ENCODE measurements at regions not wholly inside any gene's neighbourhood (a gene's known extent, or its start where the extent isn't known, plus 50 kb on each side); places are given as distances from the start of the nearest gene placed in this dataset.

DNA sequence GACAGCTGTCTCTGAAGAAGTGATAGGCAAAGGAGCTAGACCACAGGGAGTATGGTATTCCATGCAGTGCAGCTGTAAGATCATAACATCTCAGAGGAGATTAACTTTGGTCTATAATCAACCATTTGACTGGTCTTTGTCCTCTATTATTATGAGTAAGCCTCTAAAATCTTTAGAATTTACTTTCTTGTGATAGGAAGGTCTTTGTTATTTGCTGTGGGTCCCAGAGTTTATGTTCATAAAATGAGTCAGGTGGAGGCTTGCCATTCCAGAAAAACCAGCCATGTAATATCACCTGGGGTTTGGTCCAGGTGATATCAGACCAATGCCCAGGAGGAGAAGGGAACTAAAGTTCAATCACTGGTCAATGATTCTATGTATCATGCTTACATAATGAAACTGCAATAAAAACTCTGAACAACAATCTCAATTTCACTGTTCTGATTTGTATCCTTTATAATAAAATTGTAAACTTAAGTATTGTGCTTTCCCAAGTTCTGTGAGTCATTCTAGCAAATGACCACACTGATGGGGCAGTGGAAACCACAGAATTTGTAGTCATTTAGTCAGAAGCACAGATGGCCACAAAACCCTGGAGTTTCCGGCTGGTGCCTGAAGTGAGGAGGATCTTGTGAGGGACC lies 239.6 kb upstream of the TRAM1L1 start:
- no peak for DNase-seq
- Histone ChIP-seq H3K27ac (replicated peaks) (no peak overlapping the region), H3K4me1 (no peaks in the 10 kb centered on the region), H3K36me3 (no peaks in the 10 kb centered on the region), H3K9me3 (replicated peaks) (peaks cover 5% of the 10 kb centered on the region), H3K27me3 (ENCODE audit: low read depth) (no peaks in the 10 kb centered on the region), H3K4me3 (no peak overlapping the region)
- TF ChIP-seq, protein P1, sequence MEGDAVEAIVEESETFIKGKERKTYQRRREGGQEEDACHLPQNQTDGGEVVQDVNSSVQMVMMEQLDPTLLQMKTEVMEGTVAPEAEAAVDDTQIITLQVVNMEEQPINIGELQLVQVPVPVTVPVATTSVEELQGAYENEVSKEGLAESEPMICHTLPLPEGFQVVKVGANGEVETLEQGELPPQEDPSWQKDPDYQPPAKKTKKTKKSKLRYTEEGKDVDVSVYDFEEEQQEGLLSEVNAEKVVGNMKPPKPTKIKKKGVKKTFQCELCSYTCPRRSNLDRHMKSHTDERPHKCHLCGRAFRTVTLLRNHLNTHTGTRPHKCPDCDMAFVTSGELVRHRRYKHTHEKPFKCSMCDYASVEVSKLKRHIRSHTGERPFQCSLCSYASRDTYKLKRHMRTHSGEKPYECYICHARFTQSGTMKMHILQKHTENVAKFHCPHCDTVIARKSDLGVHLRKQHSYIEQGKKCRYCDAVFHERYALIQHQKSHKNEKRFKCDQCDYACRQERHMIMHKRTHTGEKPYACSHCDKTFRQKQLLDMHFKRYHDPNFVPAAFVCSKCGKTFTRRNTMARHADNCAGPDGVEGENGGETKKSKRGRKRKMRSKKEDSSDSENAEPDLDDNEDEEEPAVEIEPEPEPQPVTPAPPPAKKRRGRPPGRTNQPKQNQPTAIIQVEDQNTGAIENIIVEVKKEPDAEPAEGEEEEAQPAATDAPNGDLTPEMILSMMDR (IDR thresholded peaks at IDR 0.05; ENCODE audit: borderline replicate concordance), result no peak
- intact Hi-C loops (cut with micrococcal nuclease), result no loop called here

GRCh38 chr4:117326091-117326490 lies 240.7 kb upstream of the TRAM1L1 start:
- H3K4me1 ChIP-seq, result no peaks in the 10 kb centered on the region
- H3K36me3 ChIP-seq, result no peaks in the 10 kb centered on the region
- no peak for DNase-seq
- H3K27ac ChIP-seq (replicated peaks), result no peak overlapping the region
- peaks cover 1% of the 10 kb centered on the region for H3K9me3 ChIP-seq (replicated peaks)
- no peak overlapping the region for H3K4me3 ChIP-seq
- intact Hi-C loops (cut with micrococcal nuclease), result no loop called here
- H3K27me3 ChIP-seq (ENCODE audit: low read depth), result no peaks in the 10 kb centered on the region
- TF ChIP-seq, protein P1 (IDR thresholded peaks at IDR 0.05; ENCODE audit: borderline replicate concordance), result no peak

DNA sequence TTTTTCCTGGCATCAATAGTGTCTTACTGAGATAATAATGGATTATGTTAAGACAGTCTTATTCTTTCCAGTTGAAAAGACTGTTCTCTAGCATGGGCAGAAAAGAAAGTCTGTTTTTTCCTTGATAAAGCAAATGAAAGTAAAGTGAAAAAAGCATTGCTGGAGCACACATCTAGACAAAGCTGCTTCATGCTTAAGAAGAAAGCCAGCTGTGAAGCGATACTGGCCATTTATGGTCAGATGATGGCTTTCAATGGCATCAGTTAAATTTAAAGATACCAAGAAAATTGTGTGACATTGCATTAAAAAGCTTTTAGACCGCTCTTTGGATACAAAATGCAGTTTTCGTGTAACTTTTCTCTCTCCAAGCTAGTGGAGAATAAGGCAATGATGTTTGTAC lies 242.1 kb upstream of the TRAM1L1 start:
- H3K27ac ChIP-seq (replicated peaks), result no peak overlapping the region
- no peak overlapping the region for H3K4me3 ChIP-seq
- H3K27me3 ChIP-seq (ENCODE audit: low read depth), result no peaks in the 10 kb centered on the region

DNA sequence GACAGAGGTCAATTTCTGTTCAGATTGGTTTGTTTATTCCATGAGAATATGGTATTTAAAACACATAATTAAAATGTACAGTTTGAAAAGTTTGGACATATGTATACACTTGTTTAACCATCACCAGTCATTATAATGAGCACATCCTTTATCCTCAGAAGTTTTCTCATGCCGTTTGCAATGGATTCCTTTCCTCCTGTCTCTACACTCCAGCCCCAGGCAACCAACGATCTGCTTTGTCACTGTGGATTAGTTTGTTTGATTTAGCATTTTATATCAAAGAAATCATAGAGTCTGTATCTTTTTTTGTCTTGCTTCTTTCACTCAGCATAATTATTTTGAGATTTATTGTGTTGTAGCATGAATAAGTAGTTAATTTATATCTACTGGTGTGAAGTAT lies 243.0 kb upstream of the TRAM1L1 start:
- TF ChIP-seq, protein P1 (IDR thresholded peaks at IDR 0.05; ENCODE audit: borderline replicate concordance), result no peak
- no peak for DNase-seq
- Histone ChIP-seq H3K9me3 (replicated peaks) (no peaks in the 10 kb centered on the region), H3K27ac (replicated peaks) (no peak overlapping the region), H3K36me3 (no peaks in the 10 kb centered on the region), H3K27me3 (ENCODE audit: low read depth) (no peaks in the 10 kb centered on the region), H3K4me3 (no peak overlapping the region), H3K4me1 (no peaks in the 10 kb centered on the region)
- intact Hi-C loops (cut with micrococcal nuclease), result no loop called here

More for the DNA sequence above, 242.1 kb upstream of the TRAM1L1 start:
- intact Hi-C loops (cut with micrococcal nuclease), result no loop called here
- DNase-seq, result no peak
- Histone ChIP-seq H3K4me1 (no peaks in the 10 kb centered on the region), H3K9me3 (replicated peaks) (no peaks in the 10 kb centered on the region), H3K36me3 (no peaks in the 10 kb centered on the region)
- TF ChIP-seq, protein P1 (IDR thresholded peaks at IDR 0.05; ENCODE audit: borderline replicate concordance), result no peak

DNA sequence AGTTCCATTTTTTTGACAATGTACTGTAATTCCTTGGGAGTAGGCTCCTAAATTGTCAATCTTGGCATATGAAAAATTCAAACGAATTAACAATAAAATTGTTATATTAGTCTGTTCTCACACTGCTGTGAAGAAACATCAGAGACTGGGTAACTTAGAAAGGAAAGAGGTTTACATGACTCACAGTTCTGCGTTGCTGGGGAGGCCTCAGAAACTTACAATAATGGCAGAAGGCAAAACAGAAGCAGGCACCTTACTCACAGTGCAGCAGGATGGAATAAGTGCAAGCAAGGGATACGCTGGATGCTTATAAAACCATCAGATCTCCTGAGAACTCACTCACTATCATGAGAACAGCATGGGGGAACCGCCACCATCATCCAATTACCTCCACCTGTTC lies 246.4 kb upstream of the TRAM1L1 start:
- intact Hi-C loops (cut with micrococcal nuclease), result no loop called here
- no peak for DNase-seq

More for the DNA sequence above, 246.4 kb upstream of the TRAM1L1 start:
- no peak overlapping the region for H3K4me3 ChIP-seq
- H3K4me1 ChIP-seq, result no peaks in the 10 kb centered on the region
- H3K9me3 ChIP-seq (replicated peaks), result no peaks in the 10 kb centered on the region
- no peak overlapping the region for H3K27ac ChIP-seq (replicated peaks)
- TF ChIP-seq, protein P1 (IDR thresholded peaks at IDR 0.05; ENCODE audit: borderline replicate concordance), result no peak
- H3K27me3 ChIP-seq (ENCODE audit: low read depth), result no peaks in the 10 kb centered on the region
- no peaks in the 10 kb centered on the region for H3K36me3 ChIP-seq
